SIG-M5 treated with dmso at 0.1 percent for 504 hours (cell line): ENCODE measurements at regions not wholly inside any gene's neighbourhood (a gene's known extent, or its start where the extent isn't known, plus 50 kb on each side); places are given as distances from the start of the nearest gene placed in this dataset.

Source experiments
- DNase-seq: peaks from one replicate; lab custom pipeline; 2025; ENCODE audit not compliant: unreplicated experiment; lab: John Stamatoyannopoulos, UW

GRCh38 chr3:151992326-151993041 is 119.0 kb downstream of the SUCNR1 start:
- DNase-seq, result no peak

DNA sequence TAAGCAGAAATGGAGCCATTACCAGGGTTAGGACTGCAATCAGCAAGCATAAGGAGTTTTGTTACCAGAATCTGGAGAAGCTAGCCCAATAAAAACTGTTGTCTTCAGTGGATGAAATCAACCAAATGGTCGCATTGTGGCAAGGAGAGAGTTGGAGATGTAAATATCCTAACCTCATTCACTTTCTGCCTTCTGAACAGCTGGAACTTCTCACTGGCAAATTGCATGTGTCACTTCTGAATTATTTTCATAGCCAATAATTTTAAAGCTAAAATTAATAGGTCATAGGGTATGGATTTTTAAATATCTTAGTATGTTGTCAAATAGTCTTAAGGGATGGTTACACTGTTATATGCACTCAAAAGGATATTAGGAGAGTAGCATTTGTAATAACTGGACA is 121.6 kb downstream of the SUCNR1 start:
- DNase-seq, result no peak

DNA sequence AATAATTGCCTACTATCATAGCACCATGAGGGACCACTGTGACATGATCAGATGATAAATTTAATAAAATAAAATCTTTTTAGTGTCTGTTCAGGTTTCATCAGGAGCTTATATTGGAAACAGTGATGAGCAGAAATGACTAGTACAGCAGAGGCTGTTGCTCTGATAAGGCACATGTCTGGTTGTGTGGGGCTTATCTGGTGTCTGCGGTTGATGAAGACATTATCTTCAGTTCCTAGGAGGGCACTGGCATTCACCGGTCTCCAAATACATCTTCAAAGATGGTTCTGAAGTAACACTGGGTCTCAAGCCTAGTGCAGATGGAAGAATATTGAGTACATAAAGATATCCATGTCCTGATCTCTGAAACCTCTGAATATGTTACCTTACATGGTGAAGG is 125.3 kb downstream of the SUCNR1 start:
- DNase-seq, result no peak

- no peak for DNase-seq
Observed at GRCh38 chr3:151999936-152000335, 126.5 kb downstream of the SUCNR1 start.

- DNase-seq, result no peak
Observed at GRCh38 chr3:152011812-152012735, 138.6 kb downstream of the SUCNR1 start.

- DNase-seq, result no peak
Observed at GRCh38 chr3:152019508-152019907, 146.1 kb downstream of the SUCNR1 start.

GRCh38 chr3:152021951-152022461 is 148.6 kb downstream of the SUCNR1 start:
- DNase-seq, result no peak

DNA sequence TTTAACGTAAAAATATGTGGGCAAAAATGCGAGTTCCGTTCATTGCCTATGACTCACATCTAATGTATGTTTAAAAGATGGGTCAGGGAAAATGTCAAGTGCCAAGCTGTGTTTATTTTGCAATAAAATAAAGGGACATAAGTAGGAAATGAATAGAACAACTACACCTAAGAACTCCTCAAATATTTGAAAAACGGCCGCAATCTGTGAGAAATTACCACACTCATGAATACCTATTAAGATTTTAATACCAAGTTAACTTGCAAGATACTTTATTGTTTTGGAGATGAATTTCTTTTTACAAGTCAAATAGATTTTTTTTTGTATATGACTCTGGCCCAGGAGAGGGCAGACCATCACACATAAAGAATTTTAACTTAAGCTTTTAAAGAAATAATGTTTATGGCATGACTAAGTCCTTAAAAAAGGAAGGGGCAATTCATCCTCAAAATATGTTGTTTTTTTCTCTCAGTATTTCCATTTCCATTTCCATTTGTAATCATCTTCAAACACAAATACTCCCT is 152.7 kb downstream of the SUCNR1 start:
- peak; percentile 51 for DNase-seq

GRCh38 chr3:152030320-152030719 is 156.9 kb downstream of the SUCNR1 start:
- no peak for DNase-seq

DNA sequence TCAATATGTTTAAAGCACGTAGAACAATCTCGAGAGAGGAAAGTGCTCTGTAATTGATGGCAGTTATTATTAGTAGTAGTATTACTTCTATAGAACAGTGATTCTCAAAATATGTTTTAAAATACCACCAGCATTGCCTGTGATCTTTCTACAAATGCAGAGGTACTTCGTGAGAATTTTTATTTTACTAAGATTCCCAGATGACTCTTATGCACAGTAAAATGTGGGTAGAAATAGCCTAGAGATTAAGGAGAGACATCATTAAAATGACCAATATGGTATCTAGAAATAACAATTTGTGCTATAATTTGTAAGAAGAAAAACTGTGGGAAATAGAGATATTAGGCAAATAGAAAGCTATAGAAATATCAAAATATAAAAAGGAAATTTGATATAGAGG is 157.9 kb downstream of the SUCNR1 start:
- DNase-seq, result no peak

DNA sequence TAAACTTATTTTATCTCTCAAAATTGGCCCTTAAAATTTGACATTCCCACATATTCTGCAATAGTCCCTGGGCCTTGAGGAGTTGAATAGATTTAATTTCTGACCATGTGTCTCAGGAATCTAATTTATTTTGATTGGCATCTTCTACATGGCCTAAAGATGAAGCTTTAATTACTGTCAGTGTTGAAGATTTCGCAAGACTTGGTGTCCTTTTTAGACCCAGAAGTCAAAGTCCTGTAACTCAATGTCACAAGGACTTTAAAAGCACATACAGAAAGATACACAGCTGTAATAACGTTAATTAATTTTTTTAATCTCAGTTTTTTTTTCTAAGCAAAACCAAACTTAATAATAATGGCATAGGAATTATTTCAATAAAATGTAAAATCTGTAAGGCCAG is 163.9 kb downstream of the SUCNR1 start:
- DNase-seq, result no peak

DNA sequence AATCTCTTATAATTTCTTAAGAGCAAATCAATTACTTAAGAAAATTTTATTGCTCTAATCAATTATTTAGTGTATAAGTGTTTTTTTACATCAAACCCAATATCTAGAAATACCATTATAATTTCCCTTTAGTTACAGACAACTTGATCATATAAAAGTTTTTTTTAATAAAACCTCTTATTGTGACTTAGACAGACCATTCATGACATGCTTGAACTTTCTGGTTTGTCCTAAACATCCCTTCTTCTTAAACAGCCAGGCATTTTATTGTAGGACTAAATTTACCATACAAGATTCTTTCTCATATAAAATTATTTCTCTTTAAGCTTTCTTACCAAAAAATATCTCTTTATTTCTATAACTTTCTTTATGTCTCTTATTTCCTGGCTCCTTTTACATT is 164.5 kb downstream of the SUCNR1 start:
- DNase-seq, result no peak

DNA sequence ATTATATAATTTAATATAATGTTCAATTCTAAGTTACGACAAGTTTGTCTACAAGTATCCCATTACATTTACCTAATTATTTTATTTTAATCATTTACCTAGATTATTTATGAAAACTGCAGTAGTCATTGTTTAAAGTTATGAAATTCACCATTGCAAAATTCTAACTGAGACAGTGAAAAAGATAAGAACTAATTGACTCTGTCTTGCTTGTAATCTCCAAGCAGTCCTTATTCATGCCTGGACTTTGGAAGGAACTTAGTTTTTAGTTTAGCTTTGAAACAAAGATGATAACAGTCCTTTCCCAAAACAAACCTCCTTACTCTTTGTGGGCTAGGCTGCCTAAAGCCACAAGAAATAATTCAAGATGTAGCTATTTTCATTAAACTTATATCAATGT is 165.0 kb downstream of the SUCNR1 start:
- no peak for DNase-seq

GRCh38 chr3:152039887-152040286 is 166.4 kb downstream of the SUCNR1 start:
- no peak for DNase-seq

GRCh38 chr3:152040319-152040718 is 166.9 kb downstream of the SUCNR1 start:
- DNase-seq, result no peak

GRCh38 chr3:152043620-152044019 is 170.2 kb downstream of the SUCNR1 start:
- DNase-seq, result no peak

GRCh38 chr3:152046280-152046679 is 172.8 kb downstream of the SUCNR1 start:
- no peak for DNase-seq

DNA sequence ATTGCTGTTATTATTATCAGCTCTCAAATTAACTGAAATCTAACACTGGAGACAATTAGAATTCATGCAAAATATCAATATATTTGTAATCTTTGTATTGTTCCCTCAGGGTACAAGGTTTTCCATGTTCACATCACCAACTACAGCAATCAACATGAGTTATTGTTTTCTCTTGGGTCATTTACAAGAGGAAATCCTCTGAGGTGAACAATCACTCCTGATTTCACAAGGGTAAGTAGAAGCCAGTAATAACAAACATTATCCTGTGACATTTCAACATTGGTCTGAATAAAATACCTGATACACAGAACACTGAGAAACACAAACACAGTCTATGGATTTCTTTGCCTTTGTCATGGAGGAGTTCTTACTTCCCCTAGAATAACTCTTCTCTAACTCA is 174.0 kb downstream of the SUCNR1 start:
- DNase-seq, result no peak

DNA sequence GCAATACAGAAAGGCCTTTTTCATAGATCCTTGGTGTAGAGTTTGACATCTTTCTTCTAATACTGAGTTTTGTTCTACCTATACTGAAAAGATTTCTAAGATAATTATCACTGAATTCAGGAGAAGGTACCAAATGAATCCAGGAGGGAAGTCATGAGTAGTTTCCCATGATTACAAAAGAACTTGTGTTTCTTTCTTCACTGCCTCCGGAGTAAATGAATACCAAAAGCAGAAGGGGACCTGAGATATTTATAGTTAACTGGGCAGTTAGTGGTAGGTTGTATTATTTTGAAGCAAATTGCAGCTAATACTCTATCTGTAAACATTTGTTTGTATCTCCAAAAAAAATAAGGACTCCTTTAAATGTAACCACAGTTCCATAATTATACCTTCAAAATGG is 175.4 kb downstream of the SUCNR1 start:
- DNase-seq, result peak; percentile 51

- DNase-seq, result no peak
Observed at GRCh38 chr3:152050903-152051302, 177.5 kb downstream of the SUCNR1 start.

DNA sequence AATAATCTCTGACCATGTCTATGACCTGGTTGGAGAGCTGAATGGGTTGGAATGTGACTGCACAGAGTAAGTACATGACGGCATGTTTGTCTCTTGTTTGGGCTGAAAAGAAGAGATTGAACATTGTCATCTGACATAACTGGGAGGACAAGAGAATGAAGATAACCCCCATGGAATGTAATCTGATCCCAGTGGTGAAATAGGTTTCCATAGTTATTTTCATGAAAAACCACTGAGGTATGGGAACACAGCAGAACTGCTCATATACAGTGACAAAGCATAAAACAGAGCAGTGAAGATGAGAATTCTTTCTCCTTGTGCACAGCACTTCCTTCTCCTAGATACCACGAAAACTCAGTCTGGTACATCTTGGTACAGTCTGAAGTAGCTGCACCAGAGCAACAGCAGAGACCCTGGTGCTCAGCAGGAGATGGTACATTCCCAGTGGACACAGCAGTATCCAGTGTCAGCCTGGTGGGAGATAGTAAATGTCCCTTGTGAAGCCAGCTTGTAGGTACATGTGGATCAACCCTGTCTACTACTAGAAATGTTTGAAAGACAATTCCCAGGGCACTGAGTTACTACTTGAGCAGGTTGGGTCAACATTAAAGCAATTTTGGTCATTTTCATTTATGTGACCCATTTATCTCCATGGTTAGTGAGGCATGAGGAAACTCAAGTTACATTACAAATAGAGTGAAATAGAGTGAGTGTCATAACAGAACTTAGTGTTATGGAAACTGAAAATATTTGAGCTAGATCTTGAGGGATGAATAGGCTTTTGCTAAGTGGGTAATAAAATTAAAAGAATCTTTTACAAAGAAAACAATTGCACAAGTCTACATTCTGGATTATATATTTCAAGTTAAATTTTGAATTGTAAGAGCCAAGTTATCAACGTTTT is 178.3 kb downstream of the SUCNR1 start:
- no peak for DNase-seq
